ENCODE measurements at regions not wholly inside any gene's neighbourhood (a gene's known extent, or its start where the extent isn't known, plus 50 kb on each side); places are given as distances from the start of the nearest gene placed in this dataset.
A peak's percentile ranks its signal among the peaks of the same experiment; 100 is the strongest.

- Mint-ChIP-seq H3K36me3 (no peaks in the 10 kb centered on the region), H3K4me3 (no peak overlapping the region), H3K9me3 (peaks cover 3 to 4% of the 10 kb centered on the region in 2 donors), H3K27me3 (ENCODE audit: low read depth in 2 of 2) (peaks cover 0 to 2% of the 10 kb centered on the region in 2 donors), H3K4me1 (no peaks in the 10 kb centered on the region), H3K27ac (no peak overlapping the region)
- Histone ChIP-seq H3K4me1 (ENCODE audit: control insufficient read depth, insufficient read depth, low read length) (no peaks in the 10 kb centered on the region), H3K27me3 (ENCODE audit: control insufficient read depth, insufficient read depth, low read length) (no peaks in the 10 kb centered on the region), H3K4me3 (ENCODE audit: low read length) (no peak overlapping the region), H3K9me3 (ENCODE audit: control insufficient read depth, insufficient read depth, low read length) (no peaks in the 10 kb centered on the region), H3K27ac (ENCODE audit: low read length) (no peak overlapping the region), H3K36me3 (ENCODE audit: control insufficient read depth, insufficient read depth, low read length) (no peaks in the 10 kb centered on the region)
- DNase-seq (no peak), ATAC-seq (no peak)
- no peak for TF ChIP-seq CTCF (IDR thresholded peaks at IDR 0.05)
- intact Hi-C loops (cut with micrococcal nuclease), result no loop called here
- WGBS (ENCODE audit: insufficient coverage), result 88% methylated on average over 2 of the region's 3 CpGs
These were observed 614.0 kb upstream of the BOD1L1 start for GRCh38 chr4:14241574-14241973.

GRCh38 chr4:14247767-14248166 lies 620.2 kb upstream of the BOD1L1 start:
- intact Hi-C loops (cut with micrococcal nuclease), result no loop called here
- no peak for DNase-seq

GRCh38 chr4:14249226-14249625 lies 621.7 kb upstream of the BOD1L1 start:
- no peaks in the 10 kb centered on the region for H3K27me3 ChIP-seq (ENCODE audit: control insufficient read depth, insufficient read depth, low read length)
- no peaks in the 10 kb centered on the region for H3K36me3 ChIP-seq (ENCODE audit: control insufficient read depth, insufficient read depth, low read length)
- ATAC-seq (no peak), DNase-seq (no peak)
- Mint-ChIP-seq H3K4me1 (no peaks in the 10 kb centered on the region), H3K4me3 (no peak overlapping the region), H3K9me3 (peaks cover 9 to 13% of the 10 kb centered on the region in 2 donors), H3K27me3 (ENCODE audit: low read depth in 2 of 2) (no peaks in the 10 kb centered on the region), H3K27ac (no peak overlapping the region), H3K36me3 (no peaks in the 10 kb centered on the region)
- TF ChIP-seq CTCF (IDR thresholded peaks at IDR 0.05), result no peak
- intact Hi-C loops (cut with micrococcal nuclease), result no loop called here
- no CpG with 5 or more reads among the region's 1 CpG for WGBS (ENCODE audit: insufficient coverage)
- H3K27ac ChIP-seq (ENCODE audit: low read length), result no peak overlapping the region
- H3K4me1 ChIP-seq (ENCODE audit: control insufficient read depth, insufficient read depth, low read length), result no peaks in the 10 kb centered on the region
- H3K4me3 ChIP-seq (ENCODE audit: low read length), result no peak overlapping the region
- H3K9me3 ChIP-seq (ENCODE audit: control insufficient read depth, insufficient read depth, low read length), result no peaks in the 10 kb centered on the region

More at GRCh38 chr4:14247767-14248166, 620.2 kb upstream of the BOD1L1 start:
- H3K27me3 ChIP-seq (ENCODE audit: control insufficient read depth, insufficient read depth, low read length), result no peaks in the 10 kb centered on the region
- Mint-ChIP-seq H3K36me3 (no peaks in the 10 kb centered on the region), H3K4me1 (no peaks in the 10 kb centered on the region), H3K27ac (no peak overlapping the region), H3K9me3 (peaks cover 7 to 12% of the 10 kb centered on the region in 2 donors), H3K4me3 (no peak overlapping the region), H3K27me3 (ENCODE audit: low read depth in 2 of 2) (peaks cover 0 to 2% of the 10 kb centered on the region in 2 donors)
- no peaks in the 10 kb centered on the region for H3K4me1 ChIP-seq (ENCODE audit: control insufficient read depth, insufficient read depth, low read length)
- H3K36me3 ChIP-seq (ENCODE audit: control insufficient read depth, insufficient read depth, low read length), result no peaks in the 10 kb centered on the region
- H3K27ac ChIP-seq (ENCODE audit: low read length), result no peak overlapping the region
- ATAC-seq, result no peak
- H3K9me3 ChIP-seq (ENCODE audit: control insufficient read depth, insufficient read depth, low read length), result no peaks in the 10 kb centered on the region
- WGBS (ENCODE audit: insufficient coverage), result 87% methylated on average over 3 of the region's 3 CpGs
- no peak overlapping the region for H3K4me3 ChIP-seq (ENCODE audit: low read length)
- TF ChIP-seq CTCF (IDR thresholded peaks at IDR 0.05), result no peak

- TF ChIP-seq CTCF (IDR thresholded peaks at IDR 0.05), result no peak
- Histone ChIP-seq H3K4me3 (ENCODE audit: low read length) (no peak overlapping the region), H3K4me1 (ENCODE audit: control insufficient read depth, insufficient read depth, low read length) (no peaks in the 10 kb centered on the region), H3K36me3 (ENCODE audit: control insufficient read depth, insufficient read depth, low read length) (no peaks in the 10 kb centered on the region), H3K27me3 (ENCODE audit: control insufficient read depth, insufficient read depth, low read length) (no peaks in the 10 kb centered on the region), H3K27ac (ENCODE audit: low read length) (no peak overlapping the region), H3K9me3 (ENCODE audit: control insufficient read depth, insufficient read depth, low read length) (no peaks in the 10 kb centered on the region)
- DNase-seq (peak in 1 of 2 donors; percentile 5), ATAC-seq (no peak)
- WGBS (ENCODE audit: insufficient coverage), result 91% methylated on average over 4 of the region's 4 CpGs
- peaks cover 9% of the 10 kb centered on the region in 2 donors for H3K9me3 Mint-ChIP-seq
- H3K4me1 Mint-ChIP-seq, result no peaks in the 10 kb centered on the region
- intact Hi-C loops (cut with micrococcal nuclease), result no loop called here
- no peak overlapping the region for H3K4me3 Mint-ChIP-seq
- no peak overlapping the region for H3K27ac Mint-ChIP-seq
- H3K36me3 Mint-ChIP-seq, result no peaks in the 10 kb centered on the region
- no peaks in the 10 kb centered on the region for H3K27me3 Mint-ChIP-seq (ENCODE audit: low read depth in 2 of 2)
These were observed 626.7 kb upstream of the BOD1L1 start for GRCh38 chr4:14254252-14254651.

Measured in natural killer cell (primary cell).